Left renal cortex interstitium (tissue), 4 donors: ENCODE measurements at regions not wholly inside any gene's neighbourhood (a gene's known extent, or its start where the extent isn't known, plus 50 kb on each side); places are given as distances from the start of the nearest gene placed in this dataset.
"Not testable (repeated sequence)": the region's sequence is repeated elsewhere in the genome, so short reads cannot be mapped to it uniquely, and the experiment has no call there.

Source experiments
- DNase-seq, 4 donors: peaks; one replicate each; pipeline ENCODE4 v3.0.0-alpha.2; 2013; ENCODE audit warnings: low read depth in 4 of 4, low spot score in 2 of 4, missing footprints in 1 of 4

- no peak for DNase-seq
These were observed 244.5 kb upstream of the ID2 start for GRCh38 chr2:8437228-8437948.

GRCh38 chr2:8437949-8438400, 243.9 kb upstream of the ID2 start:
- DNase-seq: no peak

- DNase-seq: no peak
These were observed 243.4 kb upstream of the ID2 start for GRCh38 chr2:8438476-8438875.

DNA sequence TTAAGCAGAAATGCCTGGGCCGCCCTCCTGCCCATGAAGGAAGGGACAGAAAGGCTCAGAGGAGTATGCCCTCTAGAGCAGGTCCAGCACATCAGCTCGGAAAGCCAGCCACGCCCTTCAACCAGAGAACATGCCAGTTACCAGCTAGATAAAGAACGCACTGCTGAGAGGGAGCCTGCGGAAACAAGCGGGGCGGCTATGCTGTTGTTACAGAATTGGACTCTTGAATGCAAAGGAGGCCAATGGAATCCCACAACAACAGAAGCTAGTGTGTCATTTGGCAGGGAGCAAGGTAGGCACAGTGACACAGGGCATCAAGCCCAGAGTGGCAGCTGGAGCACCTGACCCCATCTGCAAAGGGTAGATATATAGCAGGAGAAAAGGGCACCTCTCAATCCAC, 242.9 kb upstream of the ID2 start:
- no peak for DNase-seq

DNA sequence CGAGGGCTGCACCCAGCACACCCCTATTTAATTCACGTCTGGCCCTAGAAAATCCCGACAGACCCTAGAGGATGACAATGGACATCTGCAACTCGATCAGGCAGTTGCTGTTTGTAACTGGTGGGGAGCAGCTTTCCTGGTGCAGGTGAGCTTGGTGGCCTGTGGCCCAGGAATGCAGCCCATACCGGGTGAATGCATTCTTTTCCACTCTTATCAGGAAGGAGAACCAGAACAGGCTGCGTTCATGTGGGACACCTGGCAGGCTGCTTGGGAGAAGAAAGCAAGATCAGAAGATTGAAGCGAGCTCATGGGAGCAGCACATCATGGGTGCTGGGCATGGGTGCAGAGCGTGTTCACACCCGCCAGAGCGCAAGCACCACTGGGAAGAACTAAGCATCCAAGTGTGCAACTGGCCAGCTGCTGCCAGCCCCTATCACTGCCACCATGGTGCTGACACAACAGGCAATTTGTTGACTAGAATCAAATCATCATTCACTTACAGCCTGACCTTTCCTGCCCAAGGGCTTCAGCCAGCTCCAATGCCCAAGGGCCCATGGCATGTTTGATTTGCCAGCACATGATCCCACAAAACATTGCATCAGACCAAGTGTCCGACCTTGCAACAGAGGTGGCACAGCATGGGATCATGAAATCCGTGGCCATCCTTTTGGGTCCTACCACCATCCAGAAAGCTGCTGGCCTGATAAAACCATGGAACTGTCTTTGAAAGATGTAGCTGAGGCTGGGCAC, 241.7 kb upstream of the ID2 start:
- no peak for DNase-seq

DNA sequence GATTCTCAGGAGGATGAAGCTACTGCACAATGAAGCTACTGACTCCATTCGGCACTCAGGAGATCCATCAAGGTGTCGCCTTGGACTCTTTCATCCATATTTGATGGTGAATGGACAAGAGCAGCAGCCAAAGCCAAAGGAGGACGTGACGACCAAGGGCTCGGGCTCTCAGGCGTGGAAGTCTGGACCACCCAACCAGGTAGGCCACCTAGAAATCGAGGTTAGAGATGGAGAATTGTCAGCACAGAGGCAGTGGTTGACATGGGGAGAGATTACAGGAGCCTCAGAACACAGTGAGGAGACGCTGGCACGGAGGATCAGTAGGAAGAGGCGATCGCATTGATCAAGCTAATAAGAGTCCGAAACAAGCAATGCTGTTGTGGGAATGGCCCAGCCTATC, 240.5 kb upstream of the ID2 start:
- no peak for DNase-seq

DNA sequence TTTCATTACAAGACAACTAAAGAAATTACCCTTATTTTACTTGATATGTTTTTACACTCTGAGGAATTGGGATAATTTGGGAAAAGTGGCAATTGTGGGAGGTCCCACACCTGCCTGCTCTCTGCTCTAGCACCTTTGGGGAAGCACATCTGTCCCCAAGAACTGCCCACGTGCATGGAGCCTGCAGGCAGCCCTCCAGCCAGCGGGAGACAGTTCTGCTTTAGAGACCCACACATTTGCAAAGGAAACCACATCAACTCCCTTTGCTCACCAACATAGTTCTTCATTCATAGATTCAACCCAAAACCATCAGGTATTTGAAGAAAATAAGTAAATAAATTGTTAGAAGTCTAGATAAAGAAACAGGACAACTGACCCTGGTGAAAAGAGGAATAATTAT, 239.9 kb upstream of the ID2 start:
- no peak for DNase-seq

DNA sequence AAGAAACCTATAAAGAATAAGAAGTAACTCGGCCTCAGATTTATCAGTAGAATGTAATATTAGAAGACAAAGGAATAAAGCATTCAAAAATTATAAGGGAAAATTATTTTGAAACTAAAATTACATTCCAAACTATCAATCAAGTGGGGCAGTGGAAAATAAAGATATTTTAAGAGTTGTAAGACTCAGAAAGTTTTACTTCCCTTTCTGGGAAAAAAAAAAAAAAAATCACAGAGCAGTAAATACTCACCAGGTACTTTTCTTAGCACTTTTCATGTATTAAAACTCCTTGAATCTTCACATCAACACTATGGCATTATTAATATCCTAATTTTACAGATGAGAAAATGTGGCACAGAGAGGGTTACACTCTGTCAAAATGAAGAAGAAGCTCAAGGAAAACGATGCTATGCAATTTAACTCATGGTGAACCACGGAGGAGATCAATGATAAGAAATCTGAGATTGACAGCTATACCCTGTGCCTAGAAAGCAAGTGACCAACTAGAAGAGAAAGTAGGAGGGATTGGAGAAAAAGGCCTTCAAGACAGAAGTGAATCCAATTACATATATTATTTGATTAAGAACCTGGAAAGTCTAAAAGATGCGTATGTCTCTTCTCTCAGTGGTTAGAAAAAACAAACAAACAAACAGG, 238.9 kb upstream of the ID2 start:
- DNase-seq: no peak

DNA sequence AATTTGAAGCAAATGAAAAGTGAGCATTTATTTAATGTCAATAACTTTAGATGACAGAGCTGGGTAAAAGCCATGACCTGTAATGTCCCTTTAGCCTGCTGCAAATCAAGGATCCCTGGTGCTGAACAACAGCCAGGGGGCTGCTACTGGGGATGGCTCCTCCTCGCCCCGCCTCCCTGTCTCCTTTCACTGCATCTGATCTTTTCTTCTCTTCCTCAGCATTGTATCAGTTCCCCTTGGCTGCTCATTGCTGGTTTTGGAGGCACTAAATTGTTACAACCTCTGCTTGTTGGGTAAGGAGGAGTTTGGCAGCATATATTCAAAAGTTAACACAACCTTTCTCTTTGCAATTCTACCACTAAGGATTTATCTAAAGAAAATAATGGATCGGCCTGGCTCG, 236.3 kb upstream of the ID2 start:
- no peak for DNase-seq

- DNase-seq: not testable (repeated sequence)
These were observed 235.1 kb upstream of the ID2 start for GRCh38 chr2:8446751-8447150.

- DNase-seq: no peak
These were observed 234.1 kb upstream of the ID2 start for GRCh38 chr2:8447610-8448221.

- DNase-seq: no peak
These were observed 232.9 kb upstream of the ID2 start for GRCh38 chr2:8448824-8449556.

DNA sequence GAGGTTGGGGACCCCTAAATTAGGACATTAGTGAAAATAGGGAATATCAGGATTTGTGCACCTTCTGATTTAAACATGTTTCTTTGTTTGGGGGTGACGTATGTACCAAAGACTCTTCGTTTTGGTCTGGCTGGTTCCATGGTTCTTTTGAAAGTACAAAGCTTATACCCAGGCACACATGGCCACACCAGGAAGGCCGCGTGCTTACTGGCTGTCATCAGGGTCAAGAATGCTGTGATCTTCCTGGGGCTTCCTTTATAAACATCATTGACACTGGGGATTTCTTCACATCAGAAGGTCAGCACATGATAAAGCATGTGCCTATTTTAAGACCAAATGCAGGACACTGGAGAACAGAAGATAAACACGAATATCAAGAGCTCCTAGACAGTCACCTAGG, 230.6 kb upstream of the ID2 start:
- DNase-seq: no peak

DNA sequence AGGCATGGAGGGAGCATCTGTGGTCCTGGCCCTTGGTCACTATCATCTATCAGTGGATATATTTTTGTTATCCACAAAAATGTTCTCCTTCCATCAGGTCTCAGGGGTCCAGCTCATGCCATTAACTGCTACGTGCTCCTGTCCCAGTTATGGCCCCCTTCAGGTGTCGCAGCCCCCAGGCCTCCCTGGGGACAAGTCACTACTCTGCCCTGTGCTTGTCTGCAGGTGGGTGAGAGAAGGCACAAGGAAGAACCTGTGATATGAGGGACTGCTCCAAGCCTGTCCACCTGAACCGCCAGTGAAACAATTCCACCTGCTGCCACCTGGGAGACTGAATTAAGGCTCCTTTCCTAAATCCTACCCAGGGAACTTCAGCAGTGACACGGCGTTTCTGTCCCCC, 229.6 kb upstream of the ID2 start:
- no peak for DNase-seq

DNA sequence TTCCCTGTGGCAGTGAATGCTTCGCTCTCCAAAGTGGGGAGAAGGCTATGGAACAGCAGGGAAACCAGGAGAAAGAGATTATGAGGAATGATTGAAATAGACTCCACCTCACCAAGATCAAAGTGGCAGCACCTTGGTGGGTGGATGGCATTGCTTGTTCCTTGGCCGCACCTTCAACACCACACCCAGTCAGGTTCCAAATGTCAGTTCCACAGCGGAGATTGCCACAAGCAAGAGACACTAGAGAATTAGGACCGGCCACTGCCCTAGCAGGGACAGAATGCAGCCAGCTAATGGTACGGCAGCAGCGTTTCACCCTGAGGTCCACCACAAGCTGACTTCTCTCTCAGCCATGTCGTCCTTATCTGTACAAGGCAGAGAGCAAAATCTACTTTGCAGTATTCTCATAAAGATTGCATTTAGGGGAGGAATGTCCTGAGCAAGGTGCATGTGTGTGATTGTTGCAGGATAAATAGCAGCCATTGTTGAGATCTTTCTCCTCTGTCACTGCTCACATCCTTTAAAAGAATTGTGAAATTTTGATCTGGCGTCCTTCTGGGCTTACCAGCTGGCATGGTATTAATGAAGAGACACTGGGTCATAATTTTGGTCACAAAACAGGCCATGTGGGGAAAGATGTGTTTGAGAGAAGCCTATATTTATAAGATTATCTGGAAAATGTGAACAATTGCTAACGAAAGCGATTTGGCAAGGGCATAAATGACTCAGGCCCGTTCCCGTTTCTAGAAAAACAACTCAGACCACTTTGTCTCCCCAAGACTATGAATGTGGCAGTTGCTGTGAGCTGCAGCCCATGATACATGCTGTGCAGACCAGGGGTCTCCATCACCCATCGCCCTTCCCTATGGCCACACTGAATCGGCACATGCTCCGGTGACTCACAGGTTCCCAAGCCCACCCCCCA, 228.6 kb upstream of the ID2 start:
- DNase-seq: no peak

GRCh38 chr2:8453904-8454302, 228.0 kb upstream of the ID2 start:
- no peak for DNase-seq

- DNase-seq: no peak
These were observed 227.1 kb upstream of the ID2 start for GRCh38 chr2:8454797-8455196.

- DNase-seq: no peak
These were observed 226.4 kb upstream of the ID2 start for GRCh38 chr2:8455236-8456150.
